HPDE6-E6E7 (cell line): ENCODE measurements at regions not wholly inside any gene's neighbourhood (a gene's known extent, or its start where the extent isn't known, plus 50 kb on each side); places are given as distances from the start of the nearest gene placed in this dataset.
"Not testable (repeated sequence)": the region's sequence is repeated elsewhere in the genome, so short reads cannot be mapped to it uniquely, and the experiment has no call there.

Experiments used
- DNase-seq: peaks from one replicate; pipeline ENCODE4 v3.0.0; 2011; ENCODE audit warnings: missing footprints; ENCODE audit errors: extremely low spot score

DNA sequence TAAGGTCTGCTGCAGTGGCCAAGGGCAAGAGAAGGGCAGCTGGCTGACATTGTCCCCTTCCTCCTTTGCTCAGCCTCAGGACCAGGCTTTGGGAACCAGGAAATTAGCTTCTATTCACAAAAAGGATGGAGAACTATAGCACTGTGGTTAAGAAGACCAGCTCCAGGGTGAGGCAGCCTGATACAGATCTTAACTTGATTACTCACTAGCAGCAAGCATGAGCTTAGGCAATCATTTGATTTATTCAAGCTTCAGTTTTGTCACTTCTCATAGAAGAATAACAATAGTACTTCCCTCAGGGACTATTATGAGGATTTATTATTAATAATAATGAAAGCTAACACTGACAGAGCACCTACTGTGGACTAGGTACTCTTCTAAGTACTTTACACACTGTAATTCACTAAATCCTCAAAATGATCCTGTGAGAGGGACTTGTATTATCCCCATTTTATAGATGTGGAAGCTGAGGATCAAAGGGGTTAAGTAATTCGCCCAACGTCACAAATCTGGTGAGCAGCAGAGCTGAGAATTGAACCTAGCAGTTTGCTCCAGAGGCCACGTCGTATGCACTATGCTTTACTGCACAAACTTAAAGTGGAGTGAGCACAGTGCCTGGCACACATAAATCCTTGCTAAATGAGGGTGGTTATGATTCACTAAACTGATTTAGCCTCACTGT, 130.4 kb upstream of the PAK3 start:
- no peak for DNase-seq

DNA sequence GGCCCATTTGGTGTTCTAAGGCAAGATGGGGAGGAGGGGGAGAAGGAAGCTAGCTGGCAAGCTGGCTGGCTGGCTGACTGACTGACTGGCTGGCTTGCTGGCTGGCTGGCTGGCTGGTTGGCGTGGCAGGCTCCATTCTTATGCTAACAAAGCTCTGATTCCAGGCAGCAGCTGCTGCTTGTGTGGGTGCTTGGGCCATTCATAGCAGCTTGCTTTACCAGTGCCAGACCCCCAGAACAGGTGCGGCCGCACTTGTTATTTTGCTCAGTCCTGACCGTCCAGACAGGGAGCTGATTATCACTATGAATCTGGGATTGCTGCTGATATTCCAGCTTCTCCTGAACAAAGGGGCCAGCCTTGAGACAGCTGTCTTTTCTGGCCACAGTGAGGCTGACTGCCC, 131.2 kb upstream of the PAK3 start:
- no peak for DNase-seq

DNA sequence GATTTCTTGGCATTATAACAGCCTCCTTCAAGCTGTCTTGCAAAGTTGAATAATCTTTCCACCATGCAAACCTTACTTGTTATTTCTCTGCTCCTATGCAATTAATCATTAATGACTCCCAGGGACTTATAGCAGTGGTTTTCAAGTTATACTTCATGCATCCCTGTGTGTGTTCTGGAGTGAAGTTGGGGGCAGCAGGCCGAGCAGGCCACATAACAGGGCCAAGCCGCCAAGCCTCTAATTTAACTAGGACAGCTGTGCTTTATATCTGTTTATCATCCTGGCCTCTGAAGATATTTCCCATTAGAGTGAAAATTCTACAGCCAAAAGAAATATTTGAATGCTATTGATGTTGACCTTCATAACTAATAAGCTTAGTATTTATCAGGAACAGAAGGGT, 133.5 kb upstream of the PAK3 start:
- no peak for DNase-seq

DNA sequence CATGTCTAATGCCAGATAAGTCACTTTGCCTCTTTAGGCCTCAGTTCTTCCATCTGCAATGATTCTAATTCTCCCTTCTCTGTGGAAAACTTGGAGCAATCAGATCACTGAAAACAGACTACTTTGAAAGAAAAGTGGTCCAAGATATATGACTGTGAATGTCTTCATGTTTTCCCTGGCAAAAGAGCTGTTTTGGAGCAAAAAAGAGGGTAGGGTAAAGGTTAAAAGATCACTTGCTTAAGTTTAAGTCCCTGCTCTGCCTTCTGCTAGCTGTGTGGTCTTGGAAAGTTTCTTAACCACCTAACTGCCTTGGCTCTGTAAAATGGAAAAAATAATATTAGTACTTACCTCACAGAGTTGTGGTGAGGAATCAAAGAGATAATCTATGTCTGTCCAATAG, 140.3 kb upstream of the PAK3 start:
- DNase-seq, result no peak

DNA sequence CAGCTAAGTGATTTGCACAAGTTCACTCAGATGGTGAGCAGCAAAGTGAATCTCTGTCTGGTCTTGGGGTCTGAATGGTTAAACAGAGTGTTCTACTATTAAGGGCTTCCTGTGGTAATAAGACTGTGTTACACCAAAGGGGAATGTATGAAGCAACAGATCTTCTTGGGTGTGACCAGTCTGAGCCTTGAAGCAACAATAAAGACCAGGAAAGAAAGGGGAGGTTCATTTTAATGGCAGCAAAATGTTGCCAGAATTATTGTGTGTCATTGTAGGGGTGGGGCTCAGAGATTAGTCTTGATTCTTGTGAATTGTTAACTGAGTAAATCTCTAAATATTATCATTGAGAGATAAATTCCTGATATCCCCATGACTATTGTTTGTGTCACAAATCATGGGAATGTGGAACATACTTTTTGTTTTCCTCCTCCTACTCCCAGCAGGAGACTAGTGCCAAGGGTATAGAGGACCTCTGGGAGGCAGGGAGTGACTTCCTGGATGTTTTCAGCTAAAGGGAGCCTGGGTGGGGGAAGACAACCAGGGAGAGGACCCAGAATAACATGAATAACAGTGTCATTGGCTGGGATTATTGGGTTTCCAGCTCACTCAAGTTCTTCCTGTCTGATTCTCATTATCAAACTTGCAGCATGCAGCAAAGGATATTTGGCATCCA, 141.4 kb upstream of the PAK3 start:
- DNase-seq, result no peak

DNA sequence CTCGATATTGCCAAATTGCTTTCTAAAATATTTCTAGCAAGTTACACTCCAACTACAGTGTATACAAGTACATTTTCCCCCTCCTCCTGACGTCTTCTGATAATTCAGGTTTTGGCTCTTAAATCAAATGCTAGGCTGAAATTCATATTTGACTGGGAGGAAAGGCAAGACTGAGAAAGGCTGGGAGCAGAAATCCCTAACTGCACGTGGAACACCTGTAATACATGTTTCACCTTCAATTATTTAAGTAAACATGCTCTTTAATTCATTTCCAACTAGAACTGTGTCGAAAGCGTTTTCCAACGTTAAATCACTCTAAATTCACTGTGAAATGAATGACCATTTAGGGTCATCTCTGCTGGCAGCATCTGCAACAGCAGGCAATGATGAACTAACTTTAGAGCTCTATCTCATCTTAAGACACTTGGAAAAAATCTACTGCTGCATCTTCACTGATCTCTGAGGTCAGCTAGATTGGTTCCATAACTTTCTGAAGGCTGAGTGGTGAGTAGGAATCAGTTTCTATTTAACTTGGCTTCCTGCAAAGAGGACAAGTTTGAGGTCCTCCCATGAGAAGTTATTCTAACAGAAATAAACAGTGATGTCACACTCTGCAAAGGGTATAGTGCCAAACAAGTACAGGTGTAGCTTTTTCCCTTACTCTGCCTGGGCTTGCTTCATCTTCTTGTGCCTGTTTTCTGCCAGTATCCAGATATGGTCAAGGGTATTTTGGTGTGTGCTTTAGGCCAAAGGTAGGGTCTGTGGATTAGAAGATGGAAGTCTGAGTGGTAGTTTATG, 144.3 kb upstream of the PAK3 start:
- DNase-seq, result no peak

DNA sequence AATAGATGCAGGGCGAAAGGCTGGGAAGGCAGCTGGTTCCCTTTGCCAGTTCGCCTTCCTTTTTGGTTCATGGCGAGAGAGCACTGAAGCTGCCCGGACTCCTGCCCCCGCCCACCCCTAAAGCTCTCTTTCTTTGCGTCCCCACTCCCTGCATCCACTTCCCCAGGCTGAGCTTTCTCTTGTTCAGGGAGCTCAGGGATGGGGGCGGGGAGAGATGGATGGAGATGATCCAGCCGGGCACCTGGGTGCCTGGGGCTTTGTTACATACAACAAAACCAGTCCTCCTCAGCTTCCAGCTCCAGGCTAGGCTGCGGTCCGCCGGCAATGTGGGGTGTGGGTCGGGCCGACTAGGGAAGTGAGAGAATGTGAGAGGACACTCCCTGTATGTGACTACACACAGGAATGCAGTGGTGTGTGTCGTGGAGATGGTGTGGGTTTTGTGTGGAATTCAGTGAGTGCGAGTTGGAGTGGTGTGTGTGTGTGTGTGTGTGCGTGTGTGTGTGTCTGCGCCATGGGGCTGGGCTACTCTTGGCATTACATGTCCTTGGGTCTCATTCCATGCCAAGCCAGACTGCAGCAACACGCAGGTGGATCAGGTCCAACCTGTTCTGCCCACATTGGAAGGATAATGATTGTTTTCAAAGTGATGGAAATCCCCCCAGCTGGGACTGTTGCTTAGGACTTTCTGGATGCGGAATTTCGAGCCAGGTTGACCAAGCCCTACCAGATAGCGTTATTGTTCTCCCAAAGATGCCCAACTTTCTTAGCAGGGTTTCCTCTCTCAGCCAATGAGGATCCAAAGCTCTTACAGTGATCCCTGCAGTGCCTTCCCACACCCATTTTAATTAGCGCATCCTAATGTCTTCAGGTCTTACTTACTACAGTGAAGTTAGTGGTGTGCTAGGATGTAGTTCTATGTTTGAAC, 149.4 kb upstream of the CHRDL1 start:
- no peak for DNase-seq

DNA sequence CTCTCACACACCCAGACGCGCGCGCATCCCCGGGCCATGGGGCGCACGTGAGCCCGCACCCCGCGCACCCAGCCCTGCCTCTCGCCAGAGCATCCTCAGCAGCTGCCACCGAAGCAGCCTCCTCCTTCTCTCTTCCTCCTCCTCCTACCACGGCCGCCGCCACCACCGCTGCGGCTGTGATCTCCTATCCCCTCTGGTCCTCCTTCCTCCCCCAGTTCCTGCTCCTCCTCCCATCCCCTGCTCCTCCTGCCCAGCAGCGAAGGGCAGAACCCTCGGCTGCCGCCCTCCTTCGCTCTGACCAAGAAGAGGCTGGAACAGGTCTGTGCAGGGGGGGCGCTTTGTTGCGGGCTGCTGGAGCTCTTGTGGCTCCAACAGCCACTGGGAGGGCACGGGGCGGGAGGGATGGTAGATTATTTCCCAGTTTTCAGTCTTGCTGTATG, 148.7 kb upstream of the CHRDL1 start:
- DNase-seq, result no peak

DNA sequence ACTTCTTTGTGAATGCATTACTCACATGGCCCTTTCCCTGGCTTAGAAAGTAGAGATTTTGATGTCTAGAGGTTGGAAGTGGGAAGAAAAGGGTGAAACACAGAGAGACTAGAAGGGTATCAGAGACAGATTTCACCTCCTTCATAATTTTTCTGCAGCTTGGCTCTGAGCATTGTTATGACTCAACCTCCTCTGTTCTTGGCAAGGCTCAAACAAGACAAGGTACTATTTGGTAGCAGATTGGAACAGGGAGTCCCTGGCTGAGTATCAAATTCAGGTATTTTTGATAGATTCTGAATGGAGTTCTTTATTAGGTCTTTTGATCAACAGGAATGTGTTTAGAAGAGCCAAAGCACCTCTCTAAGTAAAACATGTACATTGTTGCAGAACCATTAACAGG, 146.3 kb upstream of the CHRDL1 start:
- no peak for DNase-seq

DNA sequence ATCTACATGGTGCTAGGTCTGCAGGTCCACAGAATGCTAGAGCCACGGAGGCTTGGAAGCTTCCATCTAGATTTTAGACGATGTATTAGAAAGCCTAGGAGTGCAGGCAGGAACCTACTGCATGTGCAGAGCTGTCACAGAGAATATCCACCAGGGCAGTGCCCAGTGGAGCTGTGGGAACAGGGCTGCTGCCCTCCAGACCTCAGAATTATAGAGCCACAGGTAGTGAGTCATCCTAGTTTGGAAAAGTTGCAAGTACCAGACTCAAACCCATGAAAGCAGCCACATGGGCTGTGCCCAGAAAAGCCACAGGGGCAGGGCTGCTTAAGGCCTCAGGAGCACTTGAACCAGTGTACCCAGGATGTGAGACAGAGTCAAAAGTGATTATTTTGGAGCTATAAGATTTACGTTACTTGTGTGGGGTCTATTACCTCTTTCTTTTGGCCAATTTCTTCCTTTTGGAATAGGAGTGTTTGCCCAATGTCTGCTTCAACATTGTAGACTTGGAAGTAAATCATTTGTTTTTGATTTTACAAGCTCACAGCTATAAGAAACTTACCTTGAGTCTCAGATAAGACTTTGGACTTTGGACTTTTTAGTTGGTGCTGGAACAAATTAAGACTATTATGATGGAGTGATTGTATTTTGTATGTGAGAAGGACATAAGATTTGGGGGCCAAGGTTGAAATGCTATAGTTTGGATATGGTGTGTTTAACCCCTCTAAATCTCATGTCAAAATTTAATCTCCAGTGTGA, 143.5 kb upstream of the CHRDL1 start:
- DNase-seq, result no peak

DNA sequence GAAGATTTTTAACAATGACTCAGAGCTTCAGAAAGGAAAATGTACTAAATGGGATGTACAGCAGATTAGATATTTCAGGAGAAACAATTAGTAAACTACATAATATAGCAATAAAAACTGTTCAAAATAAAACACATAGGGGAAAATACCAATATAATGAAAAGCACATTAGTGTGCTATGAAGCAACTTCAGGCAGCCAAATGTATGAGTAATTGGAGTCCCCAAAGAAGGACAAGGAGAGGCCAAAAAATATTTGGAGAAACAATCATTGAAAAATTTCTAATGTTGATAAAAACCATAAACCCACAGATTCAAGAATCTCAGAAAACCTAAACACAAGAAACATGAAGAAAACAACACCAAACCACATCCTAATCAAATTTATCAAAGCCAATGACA, 129.3 kb upstream of the CHRDL1 start:
- no peak for DNase-seq

DNA sequence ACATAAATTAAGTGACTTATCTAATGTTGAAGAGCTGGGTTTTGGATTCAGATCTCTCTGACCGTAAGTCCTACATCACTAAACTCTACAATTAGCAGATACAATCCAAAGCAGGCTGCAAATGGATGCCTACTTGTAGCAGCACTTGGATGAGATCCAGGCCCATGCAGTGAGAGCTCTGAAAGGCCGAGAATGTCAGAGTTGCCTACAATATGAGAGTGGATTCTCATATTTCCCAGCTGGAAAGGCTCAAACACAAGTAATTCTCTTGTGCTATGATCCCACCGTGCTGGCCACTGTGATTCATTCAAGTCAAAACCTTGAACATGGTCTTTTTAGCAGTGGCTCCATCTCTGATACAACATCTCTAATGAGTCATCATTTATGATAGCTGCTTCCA, 125.4 kb upstream of the CHRDL1 start:
- DNase-seq, result no peak

DNA sequence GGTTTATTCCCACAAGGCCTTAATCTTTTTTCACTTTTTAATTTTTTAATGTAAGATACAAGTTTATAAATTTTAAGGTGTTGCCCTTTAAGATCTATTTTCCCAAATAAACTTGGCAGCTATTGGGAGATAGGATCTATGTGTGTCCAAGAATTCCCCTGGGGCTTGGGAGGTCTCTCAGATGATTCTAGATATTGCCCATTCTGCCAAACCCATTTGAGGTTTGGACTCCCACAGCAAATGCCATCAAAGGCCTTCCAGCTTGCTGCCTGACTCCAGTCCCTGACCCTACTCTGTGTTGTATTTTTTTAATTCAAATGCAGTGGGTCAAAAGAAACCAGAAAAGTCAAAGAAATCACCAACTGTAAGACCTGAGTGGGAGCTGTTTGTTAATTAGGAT, 120.0 kb upstream of the CHRDL1 start:
- no peak for DNase-seq

DNA sequence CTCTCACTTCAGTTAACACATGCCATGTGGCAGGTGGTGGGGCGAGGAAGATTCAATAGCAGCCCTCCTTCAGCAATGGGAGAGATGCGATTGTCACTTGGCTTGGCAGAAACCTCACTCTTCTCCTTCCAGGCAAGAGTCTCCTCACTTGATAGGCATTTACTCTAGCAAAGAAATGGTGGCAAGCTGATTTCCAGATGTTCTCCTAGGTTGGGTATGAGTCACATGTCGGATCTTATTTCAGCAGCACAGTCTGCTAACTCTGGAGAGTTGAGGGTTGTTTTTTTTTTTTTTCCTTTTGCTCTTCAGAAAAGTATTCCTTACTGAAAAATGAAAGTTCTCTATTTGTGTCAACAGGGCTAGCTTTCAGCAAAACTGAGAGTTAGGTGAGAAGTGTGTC, 119.5 kb upstream of the CHRDL1 start:
- no peak for DNase-seq

DNA sequence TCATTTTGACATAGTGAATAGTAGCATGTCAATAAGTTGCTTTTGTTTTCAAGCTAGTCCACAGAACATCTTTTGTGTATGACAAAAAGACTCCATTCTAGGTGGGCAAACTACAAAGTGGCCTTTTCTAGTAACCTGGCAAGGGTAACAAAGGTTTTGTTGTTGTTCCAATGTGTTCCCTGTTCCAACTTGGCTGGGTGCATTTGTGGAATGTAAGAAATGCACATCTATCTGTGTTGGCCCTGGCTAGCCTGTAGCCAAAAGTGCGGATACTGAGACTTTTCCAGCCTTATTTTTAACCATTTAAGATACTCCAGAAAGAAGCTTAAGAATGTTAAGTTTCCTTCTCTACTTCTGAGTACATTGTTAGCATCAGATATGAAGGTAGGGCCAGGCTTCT, 118.7 kb upstream of the CHRDL1 start:
- DNase-seq, result no peak

DNA sequence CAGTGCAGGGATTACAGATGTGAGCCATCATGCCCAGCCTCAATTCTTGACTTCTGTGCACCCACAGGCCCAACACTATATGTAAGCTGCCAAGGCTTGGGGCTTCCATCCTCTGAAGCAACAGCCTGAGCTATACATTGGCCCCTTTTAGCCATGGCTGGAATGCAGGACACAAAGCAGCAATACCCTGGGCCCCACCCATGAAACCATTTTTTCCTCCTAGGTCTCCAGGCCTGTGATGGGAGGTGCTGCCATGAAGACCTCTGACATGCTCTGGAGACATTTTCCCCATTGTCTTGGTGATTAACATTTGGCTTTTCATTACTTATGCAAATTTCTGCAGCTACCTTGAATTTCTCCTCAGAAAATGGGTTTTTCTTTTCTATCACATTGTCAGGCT, 109.1 kb upstream of the CHRDL1 start:
- not testable (repeated sequence) for DNase-seq

DNA sequence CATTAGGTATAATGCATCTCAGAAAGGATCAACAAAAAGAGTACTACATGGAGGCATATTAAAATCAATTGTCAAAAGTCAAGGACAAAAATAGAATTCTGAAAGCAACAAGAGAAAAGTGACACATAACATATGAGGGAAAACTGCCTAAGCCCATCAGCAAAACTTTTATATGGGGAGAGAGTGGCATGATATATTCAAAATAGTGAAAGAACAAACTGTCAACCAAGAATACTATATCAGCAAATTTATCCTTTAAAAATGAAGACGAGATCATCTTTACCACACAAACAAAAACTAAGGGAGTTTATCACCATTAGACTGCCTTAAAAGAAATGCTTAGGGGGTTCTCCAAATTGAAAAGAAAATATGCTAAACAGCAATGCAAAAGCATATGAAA, 86.4 kb upstream of the CHRDL1 start:
- DNase-seq, result no peak

DNA sequence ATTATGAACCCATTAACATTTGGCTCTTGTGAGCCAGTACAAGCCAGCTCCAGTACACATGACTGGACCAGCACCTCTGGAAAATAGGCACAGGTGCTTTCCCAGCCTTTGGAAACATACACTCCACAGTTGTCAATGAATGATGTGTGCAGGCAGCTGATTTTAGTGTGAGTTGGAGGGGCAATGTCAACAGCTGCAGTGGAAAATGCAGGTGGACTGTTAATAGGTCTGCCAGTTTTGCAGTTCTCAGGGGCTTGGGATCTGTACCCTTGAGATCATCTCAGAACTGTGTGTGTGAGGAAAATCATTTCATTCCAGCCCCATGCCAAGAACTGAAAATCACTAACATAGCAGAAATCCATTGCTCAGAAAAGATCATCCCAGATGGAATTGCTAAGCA, 81.7 kb upstream of the CHRDL1 start:
- no peak for DNase-seq

DNA sequence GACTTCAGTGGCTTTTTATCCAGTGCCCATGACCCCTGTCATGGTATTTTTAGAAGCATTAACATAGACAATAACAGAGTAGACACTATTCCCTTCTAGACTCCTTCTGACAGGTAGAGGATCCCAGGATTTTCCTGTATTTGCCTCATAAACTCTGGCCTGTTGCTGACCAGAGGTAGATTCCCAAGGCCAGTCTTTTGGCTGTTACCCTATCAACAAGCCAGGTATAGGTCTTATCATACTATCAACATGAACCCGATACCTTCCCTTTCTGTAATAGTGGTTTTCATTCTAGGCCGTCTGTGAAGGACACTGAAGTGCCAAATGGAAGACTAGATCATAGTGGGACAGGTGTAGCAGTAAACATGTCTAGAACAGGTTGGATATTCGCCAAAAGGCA, 76.2 kb upstream of the CHRDL1 start:
- no peak for DNase-seq

DNA sequence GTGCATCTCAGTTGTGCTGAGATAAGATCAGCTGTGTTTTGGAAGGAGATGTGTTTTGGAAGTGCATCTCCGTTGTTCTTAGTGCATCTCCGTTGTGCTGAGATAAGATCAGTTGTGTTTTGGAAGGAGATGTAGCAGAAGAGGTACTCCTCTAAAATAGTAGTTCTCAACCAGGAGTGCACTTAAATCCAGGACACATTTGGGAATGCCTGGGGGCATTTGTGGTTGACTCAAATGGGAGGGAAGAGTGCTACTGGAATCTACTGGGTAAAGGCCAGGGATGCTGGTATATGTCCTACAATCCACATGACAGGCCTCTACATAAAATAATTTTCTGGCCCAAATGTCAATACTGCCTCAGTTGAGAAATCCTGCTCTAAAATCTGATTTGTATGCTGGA, 70.8 kb upstream of the CHRDL1 start:
- no peak for DNase-seq

DNA sequence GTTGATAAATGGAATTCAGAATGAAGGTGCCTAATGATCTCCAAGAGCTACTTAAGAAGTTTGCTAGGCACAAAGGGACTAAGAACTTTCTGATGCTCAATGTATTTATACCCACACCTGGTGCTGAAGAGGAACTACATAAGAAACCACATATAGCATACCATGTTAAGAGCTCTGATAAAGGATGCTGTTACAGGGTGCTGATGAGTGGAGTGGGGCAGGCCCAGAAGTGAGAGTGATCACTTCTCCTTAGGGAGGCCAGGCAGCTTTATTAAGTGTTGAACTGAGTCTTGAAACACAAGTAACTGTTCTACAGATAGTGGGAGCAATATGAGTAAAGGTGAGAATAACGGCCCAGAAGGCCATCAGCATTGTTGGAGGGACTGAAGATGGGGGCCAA, 68.3 kb upstream of the CHRDL1 start:
- no peak for DNase-seq
